Putamen (tissue), 1 donor: ENCODE measurements at regions not wholly inside any gene's neighbourhood (a gene's known extent, or its start where the extent isn't known, plus 50 kb on each side); places are given as distances from the start of the nearest gene placed in this dataset.
"Not testable (repeated sequence)": the region's sequence is repeated elsewhere in the genome, so short reads cannot be mapped to it uniquely, and the experiment has no call there.

Source experiments
- DNase-seq: peaks from one replicate; pipeline ENCODE4 v3.0.0-alpha.2; 2016; ENCODE audit warnings: low spot score

DNA sequence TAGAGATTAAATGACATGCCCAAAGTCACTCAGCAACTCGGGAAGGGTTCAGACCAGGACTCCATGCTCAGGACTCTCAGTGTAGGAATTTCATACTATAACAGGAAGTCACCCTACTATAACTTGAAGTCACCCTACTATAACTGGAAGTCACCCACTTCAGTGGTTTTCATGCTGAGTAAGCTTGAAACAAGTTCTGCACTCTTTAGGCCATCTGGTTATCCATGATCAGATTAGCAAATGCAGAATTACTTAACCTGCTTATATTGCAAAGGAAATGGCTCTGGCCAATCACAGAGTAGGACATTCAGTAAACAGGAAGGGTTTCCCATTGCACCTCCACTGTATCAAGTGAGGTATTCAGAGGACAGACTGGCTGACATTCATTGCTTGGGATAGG is 1240.4 kb downstream of the GATA3 start:
- no peak for DNase-seq

DNA sequence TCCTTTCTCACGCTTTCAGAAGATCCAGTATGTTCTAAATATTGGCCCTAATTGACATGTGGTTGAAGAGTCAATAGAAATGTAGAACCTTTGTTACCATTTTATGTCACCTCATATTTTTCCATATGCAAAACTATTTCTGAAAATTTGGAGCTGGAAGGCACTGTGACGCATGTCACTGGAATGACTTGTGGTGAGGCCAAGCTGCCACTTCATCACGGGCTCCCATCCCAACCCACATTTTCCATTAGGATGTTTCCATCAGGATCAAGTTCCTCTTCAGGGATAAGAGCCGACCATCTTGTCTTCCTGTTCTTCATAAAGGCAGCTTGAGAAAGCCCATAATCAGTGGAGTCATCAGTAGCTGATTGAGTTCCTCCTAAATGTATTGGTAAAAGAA is 1241.7 kb downstream of the GATA3 start:
- DNase-seq: no peak

DNA sequence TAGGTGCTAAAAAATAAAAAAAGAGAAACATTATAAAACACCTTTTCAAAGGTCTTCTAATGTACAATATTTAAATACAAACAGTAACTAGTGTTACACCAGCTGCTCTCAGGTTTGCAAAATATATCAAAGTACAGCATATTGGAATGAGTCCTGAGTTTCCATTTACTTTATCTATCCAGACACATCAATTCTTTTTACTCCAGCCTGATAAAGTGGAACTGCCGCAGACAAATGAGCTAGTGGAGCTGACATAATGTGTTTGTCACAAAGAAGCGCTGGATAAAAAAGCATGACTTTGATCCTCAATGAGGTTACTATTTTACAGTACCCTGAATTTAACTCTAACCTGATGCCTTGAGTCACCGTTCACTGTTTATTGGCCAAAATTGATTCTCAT is 1243.1 kb downstream of the GATA3 start:
- no peak for DNase-seq

DNA sequence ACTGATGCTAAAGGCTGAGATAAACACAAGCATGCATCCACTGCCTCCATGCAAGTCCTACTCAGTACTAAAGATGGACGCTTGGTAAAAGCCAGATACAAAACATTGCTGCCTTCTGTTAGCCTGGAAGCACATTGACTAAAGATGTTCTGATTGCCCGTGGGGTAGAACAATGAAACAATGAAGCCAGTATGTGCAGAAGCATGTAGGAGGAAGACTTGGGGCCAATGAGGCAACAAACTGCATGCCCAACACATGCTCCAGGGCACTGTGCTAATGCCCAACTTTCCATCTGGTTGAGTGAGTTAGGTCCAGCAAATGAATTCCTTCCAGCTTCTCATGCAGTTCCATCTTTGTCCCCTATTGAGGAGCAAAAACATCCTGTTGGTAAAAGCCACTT is 1245.5 kb downstream of the GATA3 start:
- no peak for DNase-seq

DNA sequence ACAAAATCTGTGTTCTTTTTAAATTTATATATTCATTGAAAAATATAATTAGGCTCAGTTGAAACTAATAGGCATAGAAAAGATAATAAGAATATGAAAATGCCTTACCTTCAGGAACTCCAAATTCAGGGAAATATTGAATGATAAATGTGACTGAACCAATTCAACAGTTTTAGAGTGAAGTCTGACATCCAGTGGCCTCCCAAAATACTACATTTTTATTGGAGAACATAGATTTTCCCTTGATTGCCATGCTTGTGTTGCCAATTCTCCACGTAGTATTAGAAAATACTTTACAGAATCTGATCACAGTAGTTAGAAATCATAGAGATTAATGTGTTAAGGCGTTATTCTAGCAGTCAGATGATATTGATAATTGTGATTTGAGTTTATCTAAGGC is 1246.7 kb downstream of the GATA3 start:
- DNase-seq: no peak

DNA sequence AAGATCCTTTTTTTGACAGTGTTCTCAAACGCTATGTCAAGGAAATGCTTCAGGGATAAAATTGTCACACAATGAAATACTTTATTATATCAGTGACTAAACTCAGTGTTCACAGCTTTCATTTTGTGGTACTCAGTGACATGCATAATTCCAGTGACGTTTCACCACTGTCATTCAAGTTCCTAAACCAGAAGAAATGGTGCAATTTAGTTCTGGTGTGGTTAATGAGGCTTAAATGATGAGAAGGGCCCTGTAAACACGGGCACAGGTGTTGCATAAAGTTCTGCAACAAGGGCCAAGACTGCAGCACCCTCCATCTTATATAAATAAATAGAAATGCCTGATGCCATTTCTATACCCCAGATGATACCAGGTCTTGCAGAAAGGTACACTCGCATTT is 1247.1 kb downstream of the GATA3 start:
- no peak for DNase-seq

DNA sequence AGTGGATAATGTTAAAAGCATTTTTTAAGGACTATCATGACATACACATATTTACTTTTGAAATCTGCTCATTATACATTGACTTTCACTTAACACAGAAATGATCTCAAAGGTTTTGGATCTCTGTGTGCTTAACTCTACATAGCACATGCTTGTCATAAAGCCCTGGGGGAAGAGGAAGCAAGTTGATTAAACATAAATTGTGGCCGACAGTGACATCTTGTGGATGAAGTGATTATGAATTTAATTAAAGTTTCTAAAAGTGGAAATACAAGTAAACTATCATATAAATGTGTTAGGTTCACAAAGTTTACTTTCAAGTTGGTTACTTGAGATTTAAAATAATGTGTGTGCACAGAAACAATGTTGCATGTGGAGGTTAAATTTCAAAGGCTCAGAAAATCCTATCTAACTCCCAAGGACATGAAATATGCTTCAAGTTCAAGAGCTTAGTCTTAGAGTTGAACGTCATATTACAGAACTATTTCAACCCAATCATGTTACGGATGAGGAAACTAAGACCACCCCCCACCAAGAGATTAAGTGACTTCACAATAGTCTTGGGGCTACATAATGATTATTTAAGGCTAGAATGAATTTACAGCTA is 1247.8 kb downstream of the GATA3 start:
- peak; percentile 49 for DNase-seq

DNA sequence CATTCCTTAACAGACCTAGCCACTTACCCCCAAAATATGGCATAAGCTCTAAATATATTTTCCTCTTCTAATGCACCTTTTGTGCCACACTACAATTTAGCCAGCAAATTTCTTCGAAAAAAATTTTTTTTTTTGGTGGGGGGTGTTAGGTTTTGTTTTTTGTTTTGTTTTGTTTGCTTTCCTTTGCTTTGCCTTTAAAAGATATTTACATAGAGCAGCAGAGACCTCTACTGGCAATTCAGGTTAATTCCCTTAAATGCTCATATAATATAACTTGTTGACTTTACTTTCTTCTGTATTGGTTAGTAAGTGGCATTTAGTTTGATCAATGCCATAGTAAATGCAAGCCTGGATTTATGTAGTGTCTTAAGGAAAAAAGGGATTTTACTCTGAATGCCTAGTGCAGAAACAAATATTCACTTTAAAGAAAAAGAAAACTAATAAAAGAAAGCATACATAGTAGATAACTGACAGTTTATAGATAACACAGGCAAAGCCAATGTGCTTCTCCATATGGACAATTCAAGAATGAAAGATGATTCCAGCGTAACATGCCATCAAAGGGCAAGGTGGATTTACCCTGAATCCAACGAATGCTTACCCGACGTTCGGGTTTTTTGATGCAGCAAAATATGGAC is 1250.6 kb downstream of the GATA3 start:
- no peak for DNase-seq

DNA sequence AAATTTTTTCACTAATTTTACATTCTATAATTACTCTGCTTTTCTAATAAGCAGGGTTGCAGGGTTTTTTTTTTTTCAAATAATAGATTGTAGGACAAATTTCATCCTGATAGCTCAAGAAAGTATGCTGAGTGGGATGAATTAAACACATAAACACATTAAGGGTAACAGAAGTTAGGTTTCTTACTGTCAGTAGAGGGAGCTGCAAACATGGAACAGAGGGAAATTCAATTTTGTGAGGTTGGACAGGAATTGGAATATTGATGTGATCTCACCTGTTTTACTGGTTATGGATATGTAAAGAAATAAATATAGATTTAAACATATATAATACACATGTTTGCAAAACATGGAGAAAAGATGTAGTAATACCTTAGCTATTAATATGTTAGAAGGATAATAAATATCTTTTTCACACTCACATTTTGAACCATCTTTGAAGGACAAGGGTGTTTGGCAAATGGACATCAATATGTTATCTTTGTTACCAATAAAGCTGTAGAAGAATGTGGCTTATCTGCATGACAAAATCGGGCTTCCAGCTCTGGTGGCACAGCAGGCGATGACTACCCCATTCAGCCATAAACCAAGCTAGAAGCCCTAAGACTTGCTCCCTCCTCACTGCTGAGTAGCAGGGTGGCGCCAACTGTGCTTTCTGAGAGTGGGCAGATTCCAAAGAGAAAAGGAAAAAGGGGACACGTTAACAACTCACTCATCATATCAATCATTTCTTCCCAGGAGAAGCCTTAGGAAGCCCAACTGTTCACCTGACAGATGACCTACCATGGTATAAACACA is 1257.4 kb downstream of the GATA3 start:
- DNase-seq: no peak

DNA sequence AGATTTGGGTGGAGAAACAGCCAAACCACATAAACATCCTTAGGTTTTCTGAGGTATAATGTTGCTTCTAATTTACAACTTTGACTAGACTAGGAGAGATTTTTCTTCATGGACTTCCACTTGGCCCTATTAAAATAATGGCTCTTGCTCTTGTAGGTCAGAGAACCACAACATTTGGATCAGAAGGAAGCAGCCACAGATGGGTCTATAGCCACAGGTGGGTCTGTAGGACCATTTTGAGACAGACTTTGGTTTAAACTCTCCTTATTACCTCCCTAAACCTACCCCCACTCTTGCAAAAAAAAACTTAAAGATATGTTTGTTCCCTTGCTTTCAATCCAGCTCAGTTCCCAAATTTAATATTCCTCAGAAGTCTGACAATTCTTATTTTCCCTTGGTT is 1260.8 kb downstream of the GATA3 start:
- DNase-seq: no peak

DNA sequence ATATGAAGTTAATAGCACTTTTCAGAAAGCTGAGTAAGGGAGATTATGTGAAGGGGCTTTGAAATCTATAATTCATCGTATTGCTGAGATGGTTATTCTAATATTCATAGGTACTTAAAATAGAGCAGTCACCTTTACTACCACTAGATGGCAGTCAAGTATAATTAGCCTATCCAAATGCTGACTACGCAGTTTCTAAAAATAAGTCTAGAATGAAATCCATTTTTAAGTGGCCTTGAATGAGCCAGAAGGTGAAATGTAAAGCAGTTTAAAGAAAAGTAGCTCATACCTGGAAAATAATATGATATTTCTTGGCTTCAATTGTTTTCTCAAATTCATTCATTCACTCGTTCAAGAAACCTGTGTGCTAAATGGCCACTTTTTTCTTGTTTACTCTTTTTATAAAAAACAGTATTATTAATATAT is 1277.1 kb downstream of the GATA3 start:
- peak; percentile 14 for DNase-seq

DNA sequence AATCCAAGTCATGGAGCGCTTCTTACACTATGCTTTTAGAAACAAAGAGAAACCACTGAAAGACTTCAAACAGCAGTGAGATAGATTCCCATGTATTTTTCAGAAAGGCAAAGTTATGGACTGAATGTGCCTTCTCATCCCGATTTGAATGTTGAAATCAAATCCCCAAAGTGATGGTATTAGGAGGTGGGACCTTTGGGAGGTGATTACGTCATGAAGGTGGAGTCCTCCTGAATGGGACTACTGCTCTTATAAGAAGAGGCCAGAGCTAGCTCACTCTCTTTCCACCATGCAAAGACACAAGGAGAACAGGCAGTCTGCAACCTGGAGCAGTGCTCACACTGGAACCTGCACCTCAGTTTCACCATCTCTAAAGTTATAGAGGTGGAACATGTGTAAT is 1279.8 kb downstream of the GATA3 start:
- no peak for DNase-seq

DNA sequence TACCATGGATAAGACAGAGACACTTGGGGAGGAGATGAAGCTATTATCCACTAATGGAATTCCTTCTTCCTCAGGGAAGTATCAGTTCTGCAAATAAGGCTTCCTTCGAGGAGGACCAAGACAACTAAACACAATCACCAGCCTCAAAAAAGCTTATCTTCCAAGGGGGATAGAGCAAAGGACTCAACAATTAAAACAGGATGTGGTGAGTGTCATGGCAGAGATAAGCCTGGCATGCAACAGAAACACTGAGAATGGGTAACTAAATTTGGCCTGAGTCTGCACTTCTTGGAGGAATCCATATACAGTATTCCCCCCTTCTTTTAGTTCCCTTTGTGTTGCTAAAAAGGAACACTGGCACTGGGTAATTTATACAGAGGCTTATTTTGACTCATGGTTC is 1285.2 kb downstream of the GATA3 start:
- DNase-seq: no peak

DNA sequence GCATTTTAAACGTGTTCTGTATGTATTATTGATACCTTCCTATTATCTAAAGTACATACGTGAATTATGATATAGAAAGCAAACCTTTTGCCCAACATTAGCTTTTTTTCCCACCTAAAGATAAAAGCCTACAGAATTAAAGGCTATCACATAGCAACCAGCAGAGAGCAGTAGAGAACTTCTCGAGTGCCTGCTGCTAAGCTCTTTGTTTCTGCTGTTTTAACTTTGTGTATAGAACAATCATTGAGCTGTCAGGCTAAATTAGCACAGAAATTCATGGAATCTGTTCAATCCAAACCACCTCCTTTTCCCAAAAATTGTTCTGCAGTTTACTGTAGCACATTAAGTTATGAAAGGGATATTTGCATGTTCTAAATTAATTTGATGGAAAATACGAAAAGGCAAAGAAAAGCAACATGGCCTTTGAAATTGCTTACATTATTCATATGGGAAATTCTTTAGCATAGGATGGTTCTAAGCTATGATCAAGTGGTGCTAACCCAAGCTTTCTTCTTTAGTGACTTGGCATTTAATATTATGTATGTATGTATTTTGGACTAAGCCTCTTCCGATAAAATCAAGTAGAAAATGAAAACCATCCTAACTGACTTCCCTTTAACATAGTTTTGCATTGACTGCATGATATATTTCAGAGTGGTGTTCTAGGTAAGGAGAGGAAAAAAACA is 1288.5 kb downstream of the GATA3 start:
- DNase-seq: peak; percentile 53

DNA sequence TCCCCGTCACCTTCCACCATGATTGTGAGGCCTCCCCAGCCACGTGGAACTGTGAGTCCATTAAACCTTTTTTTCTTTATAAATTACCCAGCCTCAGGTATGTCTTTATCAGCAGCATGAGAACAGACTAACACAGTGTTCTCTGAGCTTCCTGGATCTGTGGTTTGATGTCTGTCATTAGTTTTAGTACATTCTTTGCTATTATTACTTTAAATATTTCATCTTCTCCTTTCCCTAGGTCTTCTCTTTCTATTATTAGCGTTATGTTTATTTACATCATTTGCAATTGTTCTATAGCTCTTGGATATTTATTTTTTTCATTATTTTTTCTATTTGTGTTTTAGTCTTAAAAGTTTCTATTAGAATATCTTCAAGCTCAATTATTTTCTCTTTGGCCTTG is 1293.4 kb downstream of the GATA3 start:
- DNase-seq: not testable (repeated sequence)

DNA sequence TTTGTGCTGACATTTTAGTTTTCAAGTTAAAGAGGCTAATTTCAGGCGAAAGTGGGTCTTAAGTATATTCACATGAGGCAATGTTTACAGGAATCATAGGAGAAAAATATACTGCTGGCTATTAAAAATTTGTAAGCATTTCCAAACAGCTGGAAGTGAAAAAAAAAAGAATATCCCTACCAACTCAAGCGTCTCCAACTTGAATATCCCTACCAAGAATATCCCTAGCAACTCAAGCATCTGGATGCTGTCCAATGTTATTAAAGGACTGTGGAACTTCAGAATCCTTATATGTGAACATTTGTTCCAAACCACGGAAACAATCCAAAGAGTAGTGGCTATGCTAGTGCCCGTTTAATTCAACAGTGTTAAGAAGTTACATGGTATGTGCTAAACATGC is 1303.0 kb downstream of the GATA3 start:
- no peak for DNase-seq

DNA sequence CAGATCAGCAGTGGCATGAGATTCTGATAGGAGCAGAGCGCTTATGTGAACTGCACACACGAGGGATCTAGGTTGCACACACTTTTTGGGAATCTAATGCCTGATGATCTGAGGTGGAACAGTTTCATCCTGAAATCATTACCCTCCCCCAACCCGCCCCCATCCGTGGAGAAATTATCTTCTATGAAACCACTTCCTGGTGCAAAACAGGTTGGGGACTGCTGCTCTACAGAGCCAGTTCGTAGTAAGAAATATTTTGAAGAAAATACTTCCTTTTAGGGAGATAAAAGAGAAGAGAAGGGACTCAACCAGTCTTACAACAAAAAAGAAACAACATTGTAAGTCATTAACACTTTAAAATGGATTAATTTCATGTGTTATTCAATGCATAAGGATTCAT is 1308.2 kb downstream of the GATA3 start:
- DNase-seq: no peak

DNA sequence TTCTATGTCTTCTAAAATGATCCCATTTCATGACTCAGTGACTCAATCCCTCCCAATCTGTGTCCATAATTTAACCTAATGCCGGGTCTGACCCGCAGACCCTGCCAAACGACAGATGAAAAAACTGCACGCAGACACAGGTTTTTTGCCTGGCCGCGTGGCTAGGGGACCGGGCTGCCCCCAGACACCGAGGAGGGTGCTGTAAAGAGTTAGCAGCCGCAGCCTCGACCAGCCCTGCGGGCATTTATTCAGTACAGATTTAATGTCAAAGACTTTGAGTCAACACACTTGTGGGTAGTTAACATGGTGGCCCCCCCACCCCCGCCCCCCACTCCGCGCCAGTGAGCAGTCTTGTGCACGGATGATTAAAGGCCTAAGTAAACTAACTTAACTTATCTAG is 1324.7 kb downstream of the GATA3 start:
- DNase-seq: no peak

DNA sequence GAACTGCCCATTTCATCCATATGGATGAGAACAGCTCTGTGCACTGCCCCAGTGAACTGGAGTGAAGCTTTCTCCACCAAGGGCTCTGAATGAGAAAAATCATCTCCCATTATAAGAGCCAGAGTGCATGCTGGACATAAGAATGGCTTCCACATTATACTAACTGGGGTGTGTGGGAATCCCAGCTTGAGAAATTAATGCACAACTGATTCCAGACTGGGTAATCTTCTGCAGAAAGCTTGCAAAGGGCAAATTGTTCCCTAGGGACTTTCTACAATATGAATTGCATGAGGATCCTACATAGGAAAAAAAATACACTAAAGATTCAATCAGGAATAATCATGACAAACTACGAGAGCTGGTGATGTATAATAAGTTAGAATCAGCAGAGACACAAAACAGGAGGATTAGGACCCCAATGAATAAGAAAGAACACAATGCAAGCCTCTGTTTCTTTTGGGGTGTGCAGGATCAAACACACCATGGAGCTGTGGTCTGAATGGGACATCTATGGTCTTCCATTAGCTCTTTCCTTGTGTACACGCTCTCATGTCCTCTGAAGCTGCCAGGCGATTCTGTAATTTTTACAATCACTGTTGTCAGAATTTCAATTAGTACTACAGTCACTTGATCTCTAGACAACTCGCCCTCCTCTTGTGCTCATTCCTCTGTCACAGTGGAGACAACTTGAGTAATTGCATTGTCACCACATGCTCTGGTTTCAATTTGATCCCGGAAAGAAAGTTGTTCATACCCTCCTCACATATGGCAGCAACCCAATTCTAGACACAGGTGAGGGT is 1327.4 kb downstream of the GATA3 start:
- no peak for DNase-seq

DNA sequence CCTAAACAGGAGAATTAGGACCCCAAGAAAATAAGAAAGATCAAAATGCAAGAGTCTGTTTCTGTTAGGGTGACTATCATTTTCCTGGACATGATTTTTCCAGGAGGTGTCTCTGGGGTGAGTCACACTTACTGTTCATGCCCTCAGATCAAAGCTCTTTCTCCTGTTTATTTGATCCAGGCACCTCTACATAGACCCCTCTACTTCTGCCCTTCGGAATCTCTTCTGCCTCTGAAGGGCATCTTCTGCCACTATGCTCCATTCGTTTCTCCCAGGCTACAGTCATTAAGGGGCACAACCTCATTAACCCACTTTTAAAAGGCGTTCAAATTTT is 1328.0 kb downstream of the GATA3 start:
- no peak for DNase-seq

DNA sequence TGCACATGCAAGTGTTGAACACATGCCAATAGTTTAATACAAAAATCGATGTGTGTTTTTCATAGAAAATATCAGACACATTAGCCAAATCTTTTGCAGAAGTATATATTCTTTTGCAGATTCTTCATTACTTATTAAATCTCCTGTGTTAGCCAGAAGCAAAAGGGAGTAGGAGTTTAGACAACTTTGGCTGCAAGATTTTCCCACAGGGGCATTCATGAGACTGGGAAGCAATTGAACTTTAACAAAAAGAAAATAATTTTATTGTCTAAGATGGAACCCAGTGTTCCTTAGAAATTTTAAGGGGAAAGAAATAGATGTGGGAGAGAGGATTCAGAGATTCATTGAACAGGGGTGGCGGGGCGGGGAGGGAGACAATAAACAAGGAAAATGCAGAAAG is 1336.0 kb downstream of the GATA3 start:
- DNase-seq: no peak
